Suprapubic skin (tissue), 4 donors: ENCODE measurements at regions not wholly inside any gene's neighbourhood (a gene's known extent, or its start where the extent isn't known, plus 50 kb on each side); places are given as distances from the start of the nearest gene placed in this dataset.

Source experiments
- DNase-seq, 2 donors: peaks; one replicate each; pipeline ENCODE4 v3.0.0-alpha.2; 2019; ENCODE audit warnings: low spot score in 2 of 2
- H3K27ac ChIP-seq: fragments of 200-600 bp; sonication (generic); one replicate; pipeline ENCODE4 v1.5.1; 2019
- H3K27me3 ChIP-seq: fragments of 200-600 bp; sonication (generic); one replicate; pipeline ENCODE4 v1.5.1; 2019
- H3K36me3 ChIP-seq: fragments of 200-600 bp; sonication (generic); one replicate; pipeline ENCODE4 v1.5.1; 2019
- H3K4me1 ChIP-seq: fragments of 200-600 bp; sonication (generic); one replicate; pipeline ENCODE4 v1.5.1; 2019
- H3K4me3 ChIP-seq: fragments of 200-600 bp; sonication (generic); one replicate; pipeline ENCODE4 v1.5.1; 2019; ENCODE audit warnings: mild to moderate bottlenecking
- H3K9me3 ChIP-seq: fragments of 200-600 bp; sonication (generic); one replicate; pipeline ENCODE4 v1.5.1; 2019
- CTCF ChIP-seq, 2 donors: fragments of 200-600 bp in 1 of 2; fragments of 450-650 bp in 1 of 2; sonication (generic) in 1 of 2; IDR thresholded peaks; one replicate each; pipeline ENCODE4 v1.5.1; 2016 to 2019; ENCODE audit warnings: antibody characterized with exemption in 2 of 2, mild to moderate bottlenecking in 1 of 2, moderate library complexity in 1 of 2
- EP300 ChIP-seq: sonication (generic); formaldehyde crosslinking; IDR thresholded peaks from one replicate; pipeline ENCODE4 v1.6.1; 2017; ENCODE audit warnings: antibody characterized with exemption
- POLR2A ChIP-seq, 2 donors: fragments of 450-650 bp; IDR thresholded peaks; one replicate each; pipeline ENCODE4 v1.6.1; 2017; ENCODE audit warnings: antibody characterized with exemption in 2 of 2, mild to moderate bottlenecking in 2 of 2, moderate library complexity in 2 of 2
- POLR2AphosphoS5 ChIP-seq, 3 donors: sonication (generic); formaldehyde crosslinking; IDR thresholded peaks; one replicate each; pipeline ENCODE4 v1.6.1; 2017; ENCODE audit warnings: antibody characterized with exemption in 3 of 3
- WGBS: methylation state at CpG from one replicate; pipeline ENCODE4 v1.1.5; 2018; 5-methylcytosine and 5-hydroxymethylcytosine counted together

- H3K4me1 ChIP-seq: no peaks in the 10 kb centered on the region
- H3K36me3 ChIP-seq: no peaks in the 10 kb centered on the region
- H3K9me3 ChIP-seq: no peaks in the 10 kb centered on the region
- WGBS: 33% methylated on average over 2 of the region's 2 CpGs
- no peak for TF ChIP-seq POLR2AphosphoS5 (IDR thresholded peaks at IDR 0.05)
- TF ChIP-seq POLR2A (IDR thresholded peaks at IDR 0.05): no peak
- TF ChIP-seq CTCF (IDR thresholded peaks at IDR 0.05): no peak
- TF ChIP-seq EP300: no peak
- no peak for DNase-seq
- H3K27ac ChIP-seq: no peak overlapping the region
- H3K4me3 ChIP-seq: no peak overlapping the region
- no peaks in the 10 kb centered on the region for H3K27me3 ChIP-seq
Measured at GRCh38 chr5:164577742-164578141, 1072.3 kb downstream of the MAT2B start.

GRCh38 chr5:164578401-164578800 is 1073.0 kb downstream of the MAT2B start:
- Histone ChIP-seq H3K4me3 (no peak overlapping the region), H3K4me1 (no peaks in the 10 kb centered on the region), H3K27ac (no peak overlapping the region), H3K9me3 (no peaks in the 10 kb centered on the region), H3K27me3 (no peaks in the 10 kb centered on the region), H3K36me3 (no peaks in the 10 kb centered on the region)
- no peak for TF ChIP-seq CTCF (IDR thresholded peaks at IDR 0.05)
- no peak for TF ChIP-seq EP300
- TF ChIP-seq POLR2A (IDR thresholded peaks at IDR 0.05): no peak
- TF ChIP-seq POLR2AphosphoS5 (IDR thresholded peaks at IDR 0.05): no peak
- DNase-seq: no peak
- 89% methylated on average over 5 of the region's 5 CpGs for WGBS

- no peak for TF ChIP-seq CTCF (IDR thresholded peaks at IDR 0.05)
- TF ChIP-seq POLR2AphosphoS5 (IDR thresholded peaks at IDR 0.05): no peak
- TF ChIP-seq EP300: no peak
- no peak for TF ChIP-seq POLR2A (IDR thresholded peaks at IDR 0.05)
- no peaks in the 10 kb centered on the region for H3K36me3 ChIP-seq
- no peaks in the 10 kb centered on the region for H3K27me3 ChIP-seq
- no peaks in the 10 kb centered on the region for H3K9me3 ChIP-seq
- WGBS: 68% methylated on average over 2 of the region's 2 CpGs
- H3K27ac ChIP-seq: no peak overlapping the region
- no peak for DNase-seq
- H3K4me1 ChIP-seq: no peaks in the 10 kb centered on the region
- H3K4me3 ChIP-seq: no peak overlapping the region
Measured at GRCh38 chr5:164578911-164579310, 1073.5 kb downstream of the MAT2B start.

GRCh38 chr5:164580155-164580554 is 1074.7 kb downstream of the MAT2B start:
- 76% methylated on average over 2 of the region's 2 CpGs for WGBS
- Histone ChIP-seq H3K27ac (no peak overlapping the region), H3K36me3 (no peaks in the 10 kb centered on the region), H3K9me3 (no peaks in the 10 kb centered on the region), H3K27me3 (no peaks in the 10 kb centered on the region), H3K4me3 (no peak overlapping the region), H3K4me1 (no peaks in the 10 kb centered on the region)
- no peak for DNase-seq
- TF ChIP-seq POLR2A (IDR thresholded peaks at IDR 0.05): no peak

GRCh38 chr5:164581889-164582288 is 1076.5 kb downstream of the MAT2B start:
- no peaks in the 10 kb centered on the region for H3K27me3 ChIP-seq
- 34% methylated on average over 2 of the region's 2 CpGs for WGBS
- no peak for DNase-seq
- TF ChIP-seq POLR2A (IDR thresholded peaks at IDR 0.05): no peak
- TF ChIP-seq EP300: no peak
- TF ChIP-seq CTCF (IDR thresholded peaks at IDR 0.05): no peak
- TF ChIP-seq POLR2AphosphoS5 (IDR thresholded peaks at IDR 0.05): no peak
- H3K9me3 ChIP-seq: no peaks in the 10 kb centered on the region
- no peaks in the 10 kb centered on the region for H3K4me1 ChIP-seq
- no peak overlapping the region for H3K27ac ChIP-seq
- H3K4me3 ChIP-seq: no peak overlapping the region
- no peaks in the 10 kb centered on the region for H3K36me3 ChIP-seq

GRCh38 chr5:164593982-164594381 is 1088.6 kb downstream of the MAT2B start:
- TF ChIP-seq POLR2AphosphoS5 (IDR thresholded peaks at IDR 0.05) (no peak), EP300 (no peak), CTCF (IDR thresholded peaks at IDR 0.05) (no peak), POLR2A (IDR thresholded peaks at IDR 0.05) (no peak)
- H3K27me3 ChIP-seq: no peaks in the 10 kb centered on the region

More at GRCh38 chr5:164593982-164594381, 1088.6 kb downstream of the MAT2B start:
- Histone ChIP-seq H3K9me3 (no peaks in the 10 kb centered on the region), H3K4me3 (no peak overlapping the region), H3K36me3 (no peaks in the 10 kb centered on the region), H3K4me1 (no peaks in the 10 kb centered on the region), H3K27ac (no peak overlapping the region)
- no peak for DNase-seq
